Psoas muscle (tissue), 7 donors: ENCODE measurements at regions not wholly inside any gene's neighbourhood (a gene's known extent, or its start where the extent isn't known, plus 50 kb on each side); places are given as distances from the start of the nearest gene placed in this dataset.

Source experiments
- ATAC-seq, 4 donors: fragments of 200-7000 bp; cut with Tn5 transposase; one replicate each; pipeline ENCODE4 v1.9.1; 2020; ENCODE audit warnings: moderate library complexity in 3 of 4, mild to moderate bottlenecking in 2 of 4
- DNase-seq, 2 donors: peaks; one replicate each; pipeline ENCODE4 v3.0.0-alpha.2; 2020
- H3K27ac ChIP-seq: fragments of 200-600 bp; one replicate; pipeline ENCODE4 v1.8.0; 2022
- H3K27me3 ChIP-seq, 3 donors: fragments of 200-600 bp in 1 of 3; one replicate each; pipeline versions ENCODE4 v1.6.1 to v1.8.0; 2013 to 2022; ENCODE audit warnings: low read length in 2 of 3, mild to moderate bottlenecking in 2 of 3, moderate library complexity in 1 of 3; ENCODE audit not compliant: insufficient read depth in 3 of 3
- H3K36me3 ChIP-seq, 2 donors: fragments of 200-600 bp in 1 of 2; one replicate each; pipeline versions ENCODE4 v1.6.1 to v1.8.0; 2013 to 2022; ENCODE audit warnings: low read depth in 1 of 2, mild to moderate bottlenecking in 1 of 2, moderate library complexity in 1 of 2; ENCODE audit not compliant: insufficient read depth in 1 of 2
- H3K4me1 ChIP-seq: fragments of 200-600 bp; one replicate; pipeline ENCODE4 v1.8.0; 2022
- H3K4me3 ChIP-seq: fragments of 200-600 bp; one replicate; pipeline ENCODE4 v1.8.0; 2022; ENCODE audit warnings: mild to moderate bottlenecking
- H3K9me3 ChIP-seq: fragments of 200-600 bp; one replicate; pipeline ENCODE4 v1.8.0; 2022
- WGBS, 3 donors: extraction: QIAGEN DNeasy Blood & Tissue Kit; methylation state at CpG; one replicate each; pipeline versions ENCODE4 v1.1.6 to v1.1.7; 2013; 5-methylcytosine and 5-hydroxymethylcytosine counted together
- intact Hi-C, 2 donors: fragments of 100-400 bp; cut with DNase I; formaldehyde crosslinking; loops; one replicate each; pipeline versions ENCODE4 v1.11.0 to v1.14.2; 2022
- TF ChIP-seq, protein P1 (sequence below): fragments of 200-600 bp; IDR thresholded peaks from one replicate; pipeline ENCODE4 v1.8.0; 2022; ENCODE audit warnings: antibody characterized with exemption
- donor health status: healthy with polysubstance abuse.
- donor health status: DM: no; HTN: no; CAD: no; lungs with moderate emphysema.
- donor health status: Bipolar disorder and iron deficiency.
- donor health status: healthy.
- donor health status: DM: yes; HTN: yes; CAD: no.
- donor health status: DM: no; HTN: no; CAD: no.
- donor health status: DM: yes; HTN: yes; CAD: no.

DNA sequence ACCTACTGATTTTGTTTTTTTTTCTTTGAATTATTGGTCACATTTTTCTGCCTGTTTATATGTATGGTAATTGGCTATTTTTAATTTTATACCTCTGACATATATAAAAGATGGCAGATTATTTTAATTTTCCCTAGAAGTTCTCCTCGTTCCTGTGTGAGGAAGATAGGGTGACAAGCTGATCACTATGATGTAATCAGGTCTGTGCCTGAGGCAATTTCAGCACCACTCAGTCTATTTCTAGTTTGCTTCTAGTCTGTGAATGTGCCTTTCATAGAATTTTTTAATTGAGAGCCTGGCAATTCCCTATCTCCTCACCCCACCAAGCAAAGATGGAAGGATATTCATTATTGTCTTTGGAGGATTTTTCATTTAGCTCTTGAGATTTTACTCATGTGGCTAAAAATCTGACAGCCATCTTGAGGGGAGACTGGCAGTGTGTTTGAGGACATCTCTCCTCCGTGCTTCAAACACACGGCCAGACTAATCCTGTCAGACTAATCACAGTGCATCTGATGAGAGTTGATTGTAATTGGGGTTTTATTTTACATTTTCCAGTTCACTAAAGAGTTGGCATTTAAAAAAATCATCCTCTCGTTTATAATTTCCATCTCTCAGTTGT, 500.3 kb downstream of the TRIML1 start:
- H3K4me3 ChIP-seq = no peak overlapping the region
- no peak overlapping the region for H3K27ac ChIP-seq
- intact Hi-C loops = no loop called here
- no peak for ATAC-seq
- DNase-seq = no peak
- no peaks in the 10 kb centered on the region for H3K9me3 ChIP-seq
- H3K27me3 ChIP-seq = no peaks in the 10 kb centered on the region
- TF ChIP-seq, protein P1, sequence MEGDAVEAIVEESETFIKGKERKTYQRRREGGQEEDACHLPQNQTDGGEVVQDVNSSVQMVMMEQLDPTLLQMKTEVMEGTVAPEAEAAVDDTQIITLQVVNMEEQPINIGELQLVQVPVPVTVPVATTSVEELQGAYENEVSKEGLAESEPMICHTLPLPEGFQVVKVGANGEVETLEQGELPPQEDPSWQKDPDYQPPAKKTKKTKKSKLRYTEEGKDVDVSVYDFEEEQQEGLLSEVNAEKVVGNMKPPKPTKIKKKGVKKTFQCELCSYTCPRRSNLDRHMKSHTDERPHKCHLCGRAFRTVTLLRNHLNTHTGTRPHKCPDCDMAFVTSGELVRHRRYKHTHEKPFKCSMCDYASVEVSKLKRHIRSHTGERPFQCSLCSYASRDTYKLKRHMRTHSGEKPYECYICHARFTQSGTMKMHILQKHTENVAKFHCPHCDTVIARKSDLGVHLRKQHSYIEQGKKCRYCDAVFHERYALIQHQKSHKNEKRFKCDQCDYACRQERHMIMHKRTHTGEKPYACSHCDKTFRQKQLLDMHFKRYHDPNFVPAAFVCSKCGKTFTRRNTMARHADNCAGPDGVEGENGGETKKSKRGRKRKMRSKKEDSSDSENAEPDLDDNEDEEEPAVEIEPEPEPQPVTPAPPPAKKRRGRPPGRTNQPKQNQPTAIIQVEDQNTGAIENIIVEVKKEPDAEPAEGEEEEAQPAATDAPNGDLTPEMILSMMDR = no peak
- WGBS, 3 donors = 61 to 77% (median 61%) methylated on average over 4 of the region's 4 CpGs
- no peaks in the 10 kb centered on the region for H3K36me3 ChIP-seq
- H3K4me1 ChIP-seq = no peaks in the 10 kb centered on the region

DNA sequence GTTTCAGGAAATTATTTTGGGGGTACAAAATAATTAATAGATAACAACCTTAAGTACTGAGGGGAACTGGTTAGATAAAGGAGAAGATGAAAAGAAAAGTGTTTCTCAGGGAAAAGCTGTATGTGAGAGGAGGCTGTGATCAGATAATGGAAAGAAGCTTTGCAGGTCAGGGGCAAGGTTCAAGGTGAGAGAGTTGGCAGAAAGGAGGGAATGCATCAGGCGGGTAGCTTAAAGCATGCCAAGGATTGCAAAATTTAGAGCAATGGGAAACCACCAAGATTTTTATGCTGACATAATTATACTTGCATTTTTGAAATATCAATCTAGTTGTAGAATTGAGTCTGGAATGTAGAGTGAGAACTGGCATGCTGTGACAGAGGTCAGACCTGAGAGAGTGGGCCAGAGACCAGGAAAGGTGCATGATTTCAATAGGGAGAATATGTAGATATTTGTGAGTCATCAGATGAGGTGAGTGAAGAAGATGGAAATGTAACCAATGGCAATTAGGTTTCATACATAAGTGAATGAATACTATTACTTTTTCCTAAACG, 508.7 kb downstream of the TRIML1 start:
- intact Hi-C loops = no loop called here
- H3K4me3 ChIP-seq = no peak overlapping the region
- TF ChIP-seq, protein P1 = no peak
- no peaks in the 10 kb centered on the region for H3K27me3 ChIP-seq
- no peaks in the 10 kb centered on the region for H3K36me3 ChIP-seq
- no peak for DNase-seq
- no peak for ATAC-seq
- WGBS, 3 donors = 63 to 66% (median 63%) methylated on average over 2 of the region's 2 CpGs
- H3K4me1 ChIP-seq = no peaks in the 10 kb centered on the region
- no peaks in the 10 kb centered on the region for H3K9me3 ChIP-seq
- no peak overlapping the region for H3K27ac ChIP-seq

DNA sequence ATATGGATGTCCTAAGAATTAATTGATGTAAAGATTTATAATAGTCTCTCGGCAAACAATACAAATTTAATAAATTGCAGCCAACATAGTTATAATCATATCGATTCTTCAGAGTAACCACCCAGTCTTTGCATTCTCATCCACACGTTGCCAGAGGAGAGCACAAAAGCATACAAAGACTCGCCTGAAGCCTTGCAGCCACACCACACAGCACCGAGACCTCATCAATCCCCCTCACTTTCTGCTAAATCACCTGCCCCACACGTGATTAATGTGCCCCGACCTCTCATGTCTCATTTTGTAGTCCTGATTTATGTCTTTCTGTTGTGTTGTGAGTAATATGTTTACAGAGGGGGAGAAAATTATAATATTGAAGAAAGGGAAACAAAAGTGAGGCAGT, 510.4 kb downstream of the TRIML1 start:
- DNase-seq (no peak), ATAC-seq (no peak)
- TF ChIP-seq, protein P1 = no peak
- H3K36me3 ChIP-seq = no peaks in the 10 kb centered on the region
- no peaks in the 10 kb centered on the region for H3K9me3 ChIP-seq
- no peaks in the 10 kb centered on the region for H3K27me3 ChIP-seq
- 68 to 73% (median 71%) methylated on average over 7 of the region's 7 CpGs for WGBS, 3 donors
- intact Hi-C loops = no loop called here
- no peaks in the 10 kb centered on the region for H3K4me1 ChIP-seq
- H3K27ac ChIP-seq = no peak overlapping the region
- no peak overlapping the region for H3K4me3 ChIP-seq

DNA sequence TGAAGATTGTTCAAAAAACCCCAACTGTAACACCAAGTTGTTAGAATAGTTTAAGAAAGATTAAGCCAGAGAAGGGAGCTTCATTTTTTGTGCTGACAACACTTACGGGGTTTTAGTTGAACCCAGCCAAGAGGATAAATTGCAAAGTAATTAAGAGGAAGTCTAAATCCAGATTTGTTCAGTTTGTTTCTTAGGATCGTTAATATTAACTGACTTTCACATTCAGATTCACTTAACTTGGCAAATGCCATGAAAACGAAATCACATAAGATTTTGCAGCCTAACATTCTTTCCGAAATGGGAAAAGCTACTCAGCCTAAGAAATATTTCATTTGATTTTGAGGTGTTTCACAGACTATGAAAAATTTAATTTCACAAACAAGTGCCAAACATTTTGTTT, 511.3 kb downstream of the TRIML1 start:
- intact Hi-C loops = no loop called here
- Histone ChIP-seq H3K36me3 (no peaks in the 10 kb centered on the region), H3K27ac (no peak overlapping the region), H3K9me3 (no peaks in the 10 kb centered on the region), H3K27me3 (no peaks in the 10 kb centered on the region), H3K4me1 (no peaks in the 10 kb centered on the region), H3K4me3 (no peak overlapping the region)
- ATAC-seq (no peak), DNase-seq (no peak)
- TF ChIP-seq, protein P1 = no peak
- WGBS, 3 donors = 51 to 56% (median 53%) methylated on average over 4 of the region's 4 CpGs

DNA sequence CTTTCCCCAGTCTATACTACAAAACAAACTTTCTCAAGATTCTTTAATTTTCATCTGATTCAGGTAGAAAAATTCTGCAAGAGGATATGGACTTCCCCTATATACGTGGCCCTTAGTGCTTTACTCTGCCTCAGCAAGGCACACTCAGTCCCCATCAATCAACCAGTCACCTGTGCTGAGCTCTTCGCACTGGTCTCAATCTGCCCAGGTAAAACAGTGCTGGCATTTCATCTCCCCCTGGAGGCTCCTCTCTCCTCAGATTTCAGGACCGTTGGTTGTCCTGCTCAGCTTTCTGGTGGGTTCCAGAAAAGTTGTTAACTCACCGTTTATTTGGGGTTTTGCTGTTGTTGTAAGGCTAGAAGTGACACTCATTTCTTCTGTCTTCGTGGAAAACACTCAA, 518.1 kb downstream of the TRIML1 start:
- H3K9me3 ChIP-seq = no peaks in the 10 kb centered on the region

More for the DNA sequence above, 518.1 kb downstream of the TRIML1 start:
- Histone ChIP-seq H3K36me3 (no peaks in the 10 kb centered on the region), H3K27ac (no peak overlapping the region), H3K4me3 (no peak overlapping the region), H3K4me1 (no peaks in the 10 kb centered on the region), H3K27me3 (no peaks in the 10 kb centered on the region)
- no peak for ATAC-seq
- WGBS, 3 donors = 77 to 83% (median 79%) methylated on average over 5 of the region's 5 CpGs
- no peak for DNase-seq
- TF ChIP-seq, protein P1 = no peak
- intact Hi-C loops = no loop called here
